ENCODE measurements at regions not wholly inside any gene's neighbourhood (a gene's known extent, or its start where the extent isn't known, plus 50 kb on each side); places are given as distances from the start of the nearest gene placed in this dataset.

GRCh38 chr14:22174412-22175277 is 414.4 kb downstream of the DAD1 start:
- DNase-seq (ENCODE audit: low spot score), result peak; percentile 67
- Histone ChIP-seq H3K36me3 (replicated peaks in 1 of 2; ENCODE audit: control insufficient read depth in 1 of 2, insufficient read depth in 2 of 2, low read length in 2 of 2) (no peaks in the 10 kb centered on the region), H3K79me2 (ENCODE audit: insufficient read depth, low read length) (no peaks in the 10 kb centered on the region), H3K9me3 (ENCODE audit: low read length) (no peaks in the 10 kb centered on the region), H4K20me1 (ENCODE audit: insufficient read depth, low read length) (no peaks in the 10 kb centered on the region), H3K9ac (ENCODE audit: insufficient read depth, low read depth, low read length) (no peak overlapping the region), H3K4me3 (replicated peaks in 1 of 3; ENCODE audit: insufficient read depth in 1 of 3, low read depth in 2 of 3, low read length in 3 of 3) (no peak overlapping the region), H3K27ac (ENCODE audit: extremely low read length, insufficient read depth, low read length) (no peak overlapping the region), H2AFZ (ENCODE audit: low read length) (no peak overlapping the region), H3K4me2 (ENCODE audit: low read depth, low read length) (peak overlapping the region; percentile 47), H3K27me3 (ENCODE audit: control insufficient read depth in 1 of 2, insufficient read depth in 2 of 2, low read length in 2 of 2) (no peaks in the 10 kb centered on the region), H3K4me1 (ENCODE audit: insufficient read depth, low read length) (peaks cover 21% of the 10 kb centered on the region)
- POLR2A ChIA-PET, result no interaction called here
- CTCF ChIA-PET (ENCODE audit: low intra/inter-chr PET ratio, low total read pairs), result no interaction called here
- no TSS peak for BruUV-seq (replicated peaks)
- in situ Hi-C loops (cut with HindIII; ENCODE audit: extremely low pct_ligation_motif_present, low pct_unique_long_range_greater_than_20kb), result no loop called here
- WGBS (ENCODE audit: low lambda C conversion rate), result 17% methylated on average over 8 of the region's 8 CpGs
- peak; percentile 71 for ATAC-seq
- intact Hi-C loops (cut with micrococcal nuclease; ENCODE audit: unreplicated experiment), result no loop called here
- FAIRE-seq, result peak; percentile 4
- TF ChIP-seq SNAPC5 (CRISPR knock-in tag; IDR thresholded peaks at IDR 0.05; ENCODE audit: borderline replicate concordance), result no peak
- TF ChIP-seq ATF4 (CRISPR knock-in tag; IDR thresholded peaks at IDR 0.05), result no peak
- TF ChIP-seq BCL6 (CRISPR knock-in tag; IDR thresholded peaks at IDR 0.05), result peak; percentile 36; the same call in 1 of the 2 replicates
- 0 out of 2 replicates have a peak, but pooled peaks have one; percentile 36 for TF ChIP-seq ZNF20 (CRISPR knock-in tag; IDR thresholded peaks at IDR 0.05)
- no peak for TF ChIP-seq LRRFIP1 (CRISPR knock-in tag; conservative IDR thresholded peaks at IDR 0.05)
- TF ChIP-seq YY1 (IDR thresholded peaks at IDR 0.05; ENCODE audit: insufficient read depth, insufficient replicate concordance, low read depth, low read length), result no peak
- TF ChIP-seq SOX13 (IDR thresholded peaks at IDR 0.05), result no peak
- peak in 1 of 2 experiments; percentile 32; a peak in 1 of 4 replicates for TF ChIP-seq SOX13 (CRISPR knock-in tag; conservative IDR thresholded peaks at IDR 0.05 in 1 of 2, IDR thresholded peaks at IDR 0.05 in 1 of 2)
- TF ChIP-seq ZNF296 (CRISPR knock-in tag; conservative IDR thresholded peaks at IDR 0.05), result no peak
- no peak for TF ChIP-seq ZEB1 (IDR thresholded peaks at IDR 0.05; ENCODE audit: insufficient replicate concordance, low read depth)
- TF ChIP-seq MBD4 (IDR thresholded peaks at IDR 0.05; ENCODE audit: borderline replicate concordance, low read length), result no peak
- TF ChIP-seq ZNF367 (CRISPR knock-in tag; IDR thresholded peaks at IDR 0.05; ENCODE audit: borderline replicate concordance), result no peak
- TF ChIP-seq CREB3 (CRISPR knock-in tag; IDR thresholded peaks at IDR 0.05), result no peak
- no peak for TF ChIP-seq MIXL1 (CRISPR knock-in tag; IDR thresholded peaks at IDR 0.05)
- TF ChIP-seq ZNF589 (CRISPR knock-in tag; conservative IDR thresholded peaks at IDR 0.05), result no peak
- no peak for TF ChIP-seq RAD21 (CRISPR knock-in tag; IDR thresholded peaks at IDR 0.05)
- TF ChIP-seq SIX4 (CRISPR knock-in tag; IDR thresholded peaks at IDR 0.05), result peak; percentile 80; the same call in 1 of the 2 replicates
- no peak for TF ChIP-seq PBX2 (CRISPR knock-in tag; IDR thresholded peaks at IDR 0.05)
- no peak for TF ChIP-seq ZNF570 (CRISPR knock-in tag; IDR thresholded peaks at IDR 0.05; ENCODE audit: borderline replicate concordance)
- TF ChIP-seq PHF20 (CRISPR knock-in tag; IDR thresholded peaks at IDR 0.05), result no peak

All from HepG2 (cell line).